GM12801 (cell line): ENCODE measurements at regions not wholly inside any gene's neighbourhood (a gene's known extent, or its start where the extent isn't known, plus 50 kb on each side); places are given as distances from the start of the nearest gene placed in this dataset.

Source experiments
- CTCF ChIP-seq: IDR thresholded peaks from one replicate; pipeline ENCODE4 v1.5.1; 2011; ENCODE audit warnings: control low read depth; ENCODE audit not compliant: insufficient read length; ENCODE audit errors: extremely low read depth

- no peak for TF ChIP-seq CTCF
Observed at GRCh38 chr1:56331892-56332567, 247.3 kb downstream of the PLPP3 start.

DNA sequence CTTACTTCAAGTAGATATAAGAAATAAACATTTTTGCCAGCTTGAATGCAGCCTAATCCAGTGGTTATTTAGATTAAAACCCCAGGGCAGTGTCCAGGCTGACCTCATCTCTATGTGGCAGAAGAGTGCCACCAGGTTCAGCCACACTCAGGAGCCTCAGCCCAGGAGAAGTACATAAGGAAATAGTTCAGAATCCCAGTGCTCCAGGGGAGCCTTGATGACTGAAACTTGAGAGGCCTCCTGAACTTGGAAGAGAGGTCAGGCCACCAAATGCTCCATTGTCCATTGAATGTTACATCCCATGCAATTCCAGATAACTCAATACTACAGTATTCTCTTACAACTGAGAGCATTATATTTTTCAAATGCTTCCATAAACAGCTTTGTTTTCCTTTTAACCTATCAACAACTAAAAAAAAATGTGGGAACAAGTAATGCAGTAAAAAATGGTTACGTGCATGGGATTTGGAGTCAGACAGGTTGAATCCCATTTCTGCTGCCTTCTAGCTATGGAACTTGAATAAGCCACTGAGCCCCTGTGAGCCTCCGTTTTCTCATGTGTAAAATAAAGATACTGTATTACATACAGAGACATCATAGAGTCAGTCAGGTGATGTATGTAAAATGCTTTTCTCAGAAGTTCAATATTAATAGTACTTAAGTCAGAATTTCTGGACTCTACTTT is 248.0 kb downstream of the PLPP3 start:
- TF ChIP-seq CTCF: no peak

GRCh38 chr1:56330391-56331026 is 248.9 kb downstream of the PLPP3 start:
- no peak for TF ChIP-seq CTCF

DNA sequence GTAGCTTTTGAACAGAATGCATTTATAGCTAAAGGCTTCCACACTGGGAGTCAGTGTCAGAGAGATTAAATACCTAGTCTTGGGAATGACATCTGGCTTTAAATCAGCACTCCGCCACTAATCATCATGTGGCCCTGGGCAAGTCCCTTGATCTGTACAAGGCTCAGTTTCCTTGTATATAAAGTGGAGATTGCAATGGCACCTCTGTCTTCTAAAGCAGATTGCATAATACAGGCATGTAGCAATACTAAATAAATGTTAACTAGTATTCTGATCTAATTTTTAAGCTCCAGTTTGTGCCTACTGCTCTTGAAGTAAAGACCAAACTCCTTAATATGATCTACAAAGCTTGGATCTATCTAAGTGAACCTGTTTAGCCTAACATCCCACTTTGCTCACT is 249.4 kb downstream of the PLPP3 start:
- TF ChIP-seq CTCF: no peak

- TF ChIP-seq CTCF: no peak
Observed at GRCh38 chr1:56327195-56327594, 252.2 kb downstream of the PLPP3 start.

- TF ChIP-seq CTCF: no peak
Observed at GRCh38 chr1:56326056-56326455, 253.3 kb downstream of the PLPP3 start.

GRCh38 chr1:56324504-56324903 is 254.9 kb downstream of the PLPP3 start:
- TF ChIP-seq CTCF: no peak
